ENCODE measurements at regions not wholly inside any gene's neighbourhood (a gene's known extent, or its start where the extent isn't known, plus 50 kb on each side); places are given as distances from the start of the nearest gene placed in this dataset.

DNA sequence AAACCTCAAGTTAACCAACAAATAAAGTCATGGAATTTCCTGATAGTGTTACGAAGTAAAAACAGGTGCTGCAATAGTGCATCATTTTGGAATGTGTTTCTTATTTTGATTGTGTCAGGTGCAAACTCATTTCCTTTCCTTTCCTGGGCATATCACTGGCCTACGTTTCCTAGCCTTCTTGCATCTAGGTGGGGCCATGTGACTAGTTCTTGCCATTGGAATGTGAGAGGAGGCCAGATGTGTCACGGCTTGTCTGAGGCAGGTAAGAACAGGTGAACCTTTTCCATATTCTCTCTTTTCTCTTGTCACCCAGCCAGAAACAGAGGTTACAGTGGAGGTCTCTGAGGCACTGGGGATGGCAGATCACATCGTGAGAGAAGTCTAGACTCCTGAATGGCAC lies 868.0 kb downstream of the RPA4 start:
- TF ChIP-seq, protein P1, sequence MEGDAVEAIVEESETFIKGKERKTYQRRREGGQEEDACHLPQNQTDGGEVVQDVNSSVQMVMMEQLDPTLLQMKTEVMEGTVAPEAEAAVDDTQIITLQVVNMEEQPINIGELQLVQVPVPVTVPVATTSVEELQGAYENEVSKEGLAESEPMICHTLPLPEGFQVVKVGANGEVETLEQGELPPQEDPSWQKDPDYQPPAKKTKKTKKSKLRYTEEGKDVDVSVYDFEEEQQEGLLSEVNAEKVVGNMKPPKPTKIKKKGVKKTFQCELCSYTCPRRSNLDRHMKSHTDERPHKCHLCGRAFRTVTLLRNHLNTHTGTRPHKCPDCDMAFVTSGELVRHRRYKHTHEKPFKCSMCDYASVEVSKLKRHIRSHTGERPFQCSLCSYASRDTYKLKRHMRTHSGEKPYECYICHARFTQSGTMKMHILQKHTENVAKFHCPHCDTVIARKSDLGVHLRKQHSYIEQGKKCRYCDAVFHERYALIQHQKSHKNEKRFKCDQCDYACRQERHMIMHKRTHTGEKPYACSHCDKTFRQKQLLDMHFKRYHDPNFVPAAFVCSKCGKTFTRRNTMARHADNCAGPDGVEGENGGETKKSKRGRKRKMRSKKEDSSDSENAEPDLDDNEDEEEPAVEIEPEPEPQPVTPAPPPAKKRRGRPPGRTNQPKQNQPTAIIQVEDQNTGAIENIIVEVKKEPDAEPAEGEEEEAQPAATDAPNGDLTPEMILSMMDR (IDR thresholded peaks at IDR 0.05; ENCODE audit: extremely low read depth in 1 of 2, insufficient read depth in 1 of 2, low read depth in 1 of 2, low read length in 2 of 2): no peak
- no peak for TF ChIP-seq JUN (IDR thresholded peaks at IDR 0.05; ENCODE audit: borderline replicate concordance, insufficient read depth, insufficient read length, low read depth)
- TF ChIP-seq EZH2 (IDR thresholded peaks at IDR 0.05; ENCODE audit: borderline replicate concordance, low read depth, low read length, severe bottlenecking): no peak
- no peak for TF ChIP-seq POLR2A (IDR thresholded peaks at IDR 0.05; ENCODE audit: low read depth, low read length)
- no peak for TF ChIP-seq GATA2 (IDR thresholded peaks at IDR 0.05; ENCODE audit: insufficient read depth, insufficient read length, low read depth, low read length)
- TF ChIP-seq, protein P2, sequence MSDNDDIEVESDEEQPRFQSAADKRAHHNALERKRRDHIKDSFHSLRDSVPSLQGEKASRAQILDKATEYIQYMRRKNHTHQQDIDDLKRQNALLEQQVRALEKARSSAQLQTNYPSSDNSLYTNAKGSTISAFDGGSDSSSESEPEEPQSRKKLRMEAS (IDR thresholded peaks at IDR 0.05; ENCODE audit: insufficient read depth, insufficient read length): no peak
- TF ChIP-seq POLR2AphosphoS5 (IDR thresholded peaks at IDR 0.05; ENCODE audit: insufficient read depth, low read depth, low read length): no peak
- no peak for TF ChIP-seq FOS (IDR thresholded peaks at IDR 0.05; ENCODE audit: borderline replicate concordance, insufficient read depth, low read length)
- TF ChIP-seq MYC (IDR thresholded peaks at IDR 0.05; ENCODE audit: low read depth, low read length): no peak
